GM19328 (cell line): ENCODE measurements at regions not wholly inside any gene's neighbourhood (a gene's known extent, or its start where the extent isn't known, plus 50 kb on each side); places are given as distances from the start of the nearest gene placed in this dataset.

ENCODE experiments used
- ATAC-seq: cut with Tn5 transposase; IDR thresholded peaks from one replicate; pipeline ENCODE4 v1.9.1; 2021; ENCODE audit warnings: mild to moderate bottlenecking, moderate library complexity; ENCODE audit not compliant: unreplicated experiment

GRCh38 chr10:6339891-6340290 lies 137.2 kb downstream of the PFKFB3 start:
- ATAC-seq = no peak

- no peak for ATAC-seq
Observed at GRCh38 chr10:6342096-6342685, 139.5 kb downstream of the PFKFB3 start.

GRCh38 chr10:6343305-6344010 lies 140.7 kb downstream of the PFKFB3 start:
- ATAC-seq = no peak

- no peak for ATAC-seq
Observed at GRCh38 chr10:6345404-6345803, 142.7 kb downstream of the PFKFB3 start.

GRCh38 chr10:6346631-6347030 lies 143.9 kb downstream of the PFKFB3 start:
- no peak for ATAC-seq

- ATAC-seq = no peak
Observed at GRCh38 chr10:6347391-6347951, 144.7 kb downstream of the PFKFB3 start.

GRCh38 chr10:6348096-6348874 lies 145.6 kb downstream of the PFKFB3 start:
- peak; percentile 93 for ATAC-seq

- no peak for ATAC-seq
Observed at GRCh38 chr10:6349846-6350535, 147.3 kb downstream of the PFKFB3 start.

GRCh38 chr10:6350609-6351008 lies 147.9 kb downstream of the PFKFB3 start:
- ATAC-seq = no peak

GRCh38 chr10:6351495-6351894 lies 148.8 kb downstream of the PFKFB3 start:
- ATAC-seq = no peak

- no peak for ATAC-seq
Observed at GRCh38 chr10:6353526-6353925, 150.8 kb downstream of the PFKFB3 start.

- no peak for ATAC-seq
Observed at GRCh38 chr10:6354168-6354772, 151.5 kb downstream of the PFKFB3 start.

GRCh38 chr10:6356280-6356793 lies 153.6 kb downstream of the PFKFB3 start:
- no peak for ATAC-seq

GRCh38 chr10:6361869-6362268 lies 159.1 kb downstream of the PFKFB3 start:
- no peak for ATAC-seq

- no peak for ATAC-seq
Observed at GRCh38 chr10:6362879-6363278, 160.1 kb downstream of the PFKFB3 start.

GRCh38 chr10:6363511-6363910 lies 160.8 kb downstream of the PFKFB3 start:
- ATAC-seq = no peak

- no peak for ATAC-seq
Observed at GRCh38 chr10:6364283-6364682, 161.6 kb downstream of the PFKFB3 start.

GRCh38 chr10:6364893-6365292 lies 162.2 kb downstream of the PFKFB3 start:
- no peak for ATAC-seq

- no peak for ATAC-seq
Observed at GRCh38 chr10:6365384-6365783, 162.7 kb downstream of the PFKFB3 start.
